HG03139 (cell line): ENCODE measurements at regions not wholly inside any gene's neighbourhood (a gene's known extent, or its start where the extent isn't known, plus 50 kb on each side); places are given as distances from the start of the nearest gene placed in this dataset.
"Not testable (repeated sequence)": the region's sequence is repeated elsewhere in the genome, so short reads cannot be mapped to it uniquely, and the experiment has no call there.

Experiments used
- ATAC-seq: cut with Tn5 transposase; IDR thresholded peaks from one replicate; pipeline ENCODE4 v1.9.1; 2021; ENCODE audit not compliant: unreplicated experiment

DNA sequence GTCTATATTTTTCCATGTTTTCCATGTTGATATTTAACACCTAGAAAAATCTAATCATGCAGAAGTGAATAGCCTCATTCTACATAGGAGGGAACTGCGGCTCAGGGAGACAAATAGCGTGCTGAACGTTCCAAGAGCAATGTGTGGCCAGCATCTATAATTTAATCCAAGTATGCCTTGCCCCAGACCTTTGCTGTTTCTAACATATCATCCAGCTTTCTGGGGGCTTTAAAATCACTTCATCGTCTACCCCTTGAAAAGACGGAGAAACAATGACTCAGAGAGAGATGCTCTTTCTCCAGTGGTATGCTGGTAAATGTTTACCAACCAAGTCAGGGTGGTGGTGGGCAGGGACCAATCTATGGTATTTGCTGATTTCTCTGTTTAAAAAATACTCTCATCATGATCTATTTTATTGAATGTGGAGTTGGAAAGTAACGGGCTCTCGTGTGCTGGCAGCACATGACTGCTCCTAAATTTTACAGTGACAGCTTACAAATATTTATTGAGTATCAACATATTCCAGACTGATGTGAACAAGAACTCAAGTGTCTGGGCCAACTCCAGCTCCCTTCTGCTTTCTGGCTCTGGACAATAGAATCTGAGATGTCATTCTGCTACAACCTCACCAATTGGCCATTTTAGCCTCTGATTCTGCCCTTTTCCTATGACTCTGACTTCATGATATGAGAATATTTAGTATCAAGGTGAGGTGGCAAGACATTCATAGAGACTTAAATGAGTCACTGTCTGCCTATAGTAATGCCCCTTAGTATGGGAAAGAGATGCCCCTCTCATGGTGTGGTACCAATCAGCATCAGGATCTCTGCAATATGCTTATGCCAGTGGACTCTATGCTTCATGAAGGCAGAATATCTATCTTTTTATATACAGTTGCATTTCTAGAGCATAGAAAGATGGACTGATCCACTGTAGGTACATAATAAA is 407.4 kb upstream of the TNC start:
- no peak for ATAC-seq

DNA sequence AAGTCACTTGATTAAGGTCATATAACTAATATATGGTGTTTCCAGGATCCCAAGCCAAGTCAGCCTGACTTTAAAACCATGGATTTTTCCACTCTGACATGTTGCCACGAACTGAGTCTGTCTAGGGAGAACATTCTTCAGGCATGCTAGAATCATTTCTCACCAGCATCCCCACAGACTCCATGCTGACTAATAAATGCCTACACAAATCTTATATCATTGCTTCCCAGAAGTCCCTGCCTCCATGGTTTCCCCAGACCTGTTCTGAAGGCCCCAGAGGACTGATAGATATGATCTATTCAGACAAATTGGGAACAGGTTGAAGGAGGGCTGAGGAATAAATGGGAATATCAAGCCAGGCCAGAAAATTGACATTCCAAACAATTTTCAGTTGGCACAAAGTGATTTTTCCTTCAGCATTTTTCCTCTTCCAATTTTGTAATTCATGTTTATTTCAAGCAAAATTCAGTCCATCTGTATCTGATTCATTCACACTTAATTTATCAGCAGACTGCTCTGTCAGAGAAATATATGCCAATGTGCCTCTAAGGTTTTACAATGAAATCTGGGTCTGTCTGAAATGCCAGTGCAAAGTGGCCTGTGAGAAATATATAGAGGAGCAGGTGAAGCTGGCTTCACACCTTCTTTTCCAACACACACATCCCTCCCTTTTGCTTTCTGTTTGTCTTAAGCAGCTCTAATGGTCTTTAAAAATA is 413.6 kb upstream of the TNC start:
- no peak for ATAC-seq

- ATAC-seq, result no peak
Observed at GRCh38 chr9:115533511-115533910, 415.6 kb upstream of the TNC start.

- ATAC-seq, result no peak
Observed at GRCh38 chr9:115540091-115540490, 422.1 kb upstream of the TNC start.

GRCh38 chr9:115543511-115543910 is 425.6 kb upstream of the TNC start:
- no peak for ATAC-seq

- ATAC-seq, result no peak
Observed at GRCh38 chr9:115548609-115549260, 430.8 kb upstream of the TNC start.

- no peak for ATAC-seq
Observed at GRCh38 chr9:115551396-115551795, 433.4 kb upstream of the TNC start.

DNA sequence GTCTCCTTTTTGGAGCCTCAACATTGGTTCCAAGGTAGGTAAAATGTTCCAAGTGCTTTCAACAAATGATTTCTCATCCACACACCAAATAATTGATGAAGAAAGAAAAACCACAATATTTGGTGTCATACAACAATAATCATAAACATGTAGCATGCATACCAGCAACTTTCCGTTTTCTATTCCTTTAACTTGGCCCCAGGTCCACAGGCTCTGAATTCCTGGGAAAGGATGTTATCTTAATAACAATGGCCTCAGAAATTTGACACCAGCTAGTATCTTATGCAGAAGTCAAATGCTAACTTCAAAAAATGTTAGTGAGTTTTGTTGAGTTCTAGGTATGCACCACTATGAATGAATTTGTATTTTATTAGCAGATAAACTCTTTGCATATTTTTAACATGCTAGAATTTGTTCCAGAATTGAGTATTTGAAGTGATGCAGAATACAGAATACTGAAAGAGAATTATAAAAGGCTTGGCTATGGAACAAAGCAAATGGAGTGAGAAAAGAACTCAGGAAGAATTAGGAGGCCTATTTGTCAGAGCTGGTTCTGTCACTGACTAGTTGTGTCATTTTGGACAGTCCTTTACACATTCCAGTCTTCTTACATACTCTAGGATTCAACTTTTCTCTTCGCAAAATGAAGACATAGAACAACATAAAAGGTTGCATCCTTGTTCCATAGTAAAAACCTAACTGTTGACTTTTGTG is 435.3 kb upstream of the TNC start:
- ATAC-seq, result no peak

DNA sequence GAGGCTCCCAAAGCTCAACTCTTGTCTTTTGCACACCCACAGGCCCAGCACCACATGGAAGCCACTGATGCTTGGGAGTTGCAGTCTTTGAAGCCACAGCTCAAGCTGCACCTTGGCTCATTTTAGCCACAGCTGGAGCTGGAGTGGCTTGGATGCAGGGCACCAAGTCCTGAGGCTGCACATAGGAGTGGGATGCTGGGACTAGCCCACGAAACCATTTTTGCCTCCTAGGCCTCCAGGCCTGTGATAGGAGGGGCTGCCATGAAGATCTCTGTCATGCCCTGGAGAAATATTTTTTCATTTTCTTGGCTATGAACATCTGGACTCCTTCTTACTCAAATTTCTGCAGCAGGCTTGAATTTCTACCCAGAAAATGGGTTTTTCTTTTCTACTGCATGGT is 438.5 kb upstream of the TNC start:
- ATAC-seq, result no peak

GRCh38 chr9:115575147-115575546 is 457.2 kb upstream of the TNC start:
- no peak for ATAC-seq

DNA sequence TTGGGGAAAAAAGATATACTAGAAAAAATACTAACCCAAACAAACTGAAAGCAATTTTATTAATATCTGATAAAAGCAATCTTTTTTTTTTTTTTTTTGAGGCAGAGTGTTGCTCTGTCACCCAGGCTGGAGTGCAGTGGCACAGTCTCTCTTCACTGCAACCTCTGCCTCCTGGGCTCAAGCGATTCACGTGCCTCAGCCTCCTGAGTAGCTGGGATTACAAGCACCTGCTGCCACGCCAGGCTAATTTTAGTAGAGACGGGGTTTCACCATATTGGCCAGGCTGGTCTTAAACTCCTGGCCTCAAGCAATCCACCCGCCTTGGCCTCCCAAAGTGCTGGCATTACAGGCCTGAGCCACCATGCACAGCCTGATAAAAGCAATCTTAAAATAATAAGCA is 467.5 kb upstream of the TNC start:
- not testable (repeated sequence) for ATAC-seq

GRCh38 chr9:115587310-115587709 is 469.4 kb upstream of the TNC start:
- ATAC-seq, result no peak

- ATAC-seq, result no peak
Observed at GRCh38 chr9:115590011-115590410, 472.1 kb upstream of the TNC start.

DNA sequence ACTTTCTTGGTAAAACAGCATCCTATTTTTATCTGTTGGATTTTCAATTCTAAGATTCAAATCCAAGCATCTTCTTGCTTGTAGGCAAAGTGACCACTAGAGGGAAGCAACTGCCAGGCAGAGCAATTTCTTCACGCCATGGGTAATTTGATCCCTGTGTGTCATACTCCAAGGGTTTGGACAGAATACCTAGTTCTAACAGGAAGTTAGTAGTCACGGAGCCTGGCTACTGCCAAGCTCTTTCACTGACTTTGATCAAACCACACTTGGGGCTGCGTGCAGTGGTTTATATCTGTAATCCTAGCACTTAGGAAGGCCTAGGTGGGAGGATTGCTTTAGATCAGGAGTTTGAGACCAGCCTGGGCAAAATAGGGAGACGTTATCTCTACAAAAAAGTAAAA is 473.6 kb upstream of the TNC start:
- ATAC-seq, result no peak

- ATAC-seq, result no peak
Observed at GRCh38 chr9:115593587-115594091, 475.7 kb upstream of the TNC start.

DNA sequence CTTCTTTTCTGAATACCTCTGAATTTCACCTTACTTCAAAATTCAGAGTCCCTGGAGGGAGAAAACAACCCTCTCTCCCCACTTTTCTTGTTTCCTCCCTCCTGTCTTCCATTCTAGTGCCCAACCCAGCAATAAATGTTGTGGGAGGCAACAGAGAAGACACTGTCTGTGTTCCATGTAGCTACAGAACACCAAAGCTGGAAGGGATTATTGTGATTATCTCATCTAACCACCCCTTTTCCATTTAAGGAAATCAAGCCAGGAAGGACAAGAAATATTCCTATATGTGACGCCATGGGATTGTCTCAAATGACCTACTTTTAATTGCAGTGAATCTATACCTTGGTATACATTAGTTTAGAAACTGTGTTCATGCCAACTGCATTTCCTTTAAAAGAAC is 476.6 kb upstream of the TNC start:
- no peak for ATAC-seq

DNA sequence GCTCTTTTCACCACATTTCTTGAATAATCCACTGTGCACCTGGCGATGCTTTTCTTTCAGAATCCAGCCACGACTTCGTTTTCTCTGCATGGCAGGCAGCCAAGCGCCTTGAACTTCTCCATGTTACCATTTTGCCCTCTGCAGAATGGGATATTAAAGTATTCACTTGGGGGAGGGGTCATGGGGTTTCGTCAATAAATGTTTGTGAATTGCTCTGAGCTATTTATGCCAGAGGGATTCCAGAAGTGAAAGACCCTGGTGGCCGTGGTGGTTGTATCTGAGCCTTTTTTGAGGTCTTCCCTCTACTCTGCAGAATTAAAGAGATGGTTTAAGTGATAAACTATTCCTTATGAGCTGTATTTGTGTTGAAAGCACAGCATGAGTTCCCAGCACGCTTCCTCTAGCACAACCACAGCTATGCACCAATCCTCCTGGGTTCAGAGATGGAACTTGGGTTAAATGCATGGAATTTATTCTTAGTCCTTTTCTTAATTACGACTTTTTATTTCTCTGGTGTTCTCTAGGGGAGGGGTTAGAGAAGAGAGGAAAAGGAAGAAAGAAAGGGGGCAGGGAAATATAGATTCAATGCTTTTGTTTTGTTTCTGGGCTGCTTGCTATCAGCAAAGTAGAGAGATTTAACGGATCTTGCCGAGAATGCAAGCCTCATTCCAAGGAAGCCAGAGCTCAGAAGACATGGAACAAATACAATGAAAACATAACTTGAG is 478.2 kb upstream of the TNC start:
- ATAC-seq, result no peak

GRCh38 chr9:115596746-115597080 is 478.8 kb upstream of the TNC start:
- ATAC-seq, result no peak

DNA sequence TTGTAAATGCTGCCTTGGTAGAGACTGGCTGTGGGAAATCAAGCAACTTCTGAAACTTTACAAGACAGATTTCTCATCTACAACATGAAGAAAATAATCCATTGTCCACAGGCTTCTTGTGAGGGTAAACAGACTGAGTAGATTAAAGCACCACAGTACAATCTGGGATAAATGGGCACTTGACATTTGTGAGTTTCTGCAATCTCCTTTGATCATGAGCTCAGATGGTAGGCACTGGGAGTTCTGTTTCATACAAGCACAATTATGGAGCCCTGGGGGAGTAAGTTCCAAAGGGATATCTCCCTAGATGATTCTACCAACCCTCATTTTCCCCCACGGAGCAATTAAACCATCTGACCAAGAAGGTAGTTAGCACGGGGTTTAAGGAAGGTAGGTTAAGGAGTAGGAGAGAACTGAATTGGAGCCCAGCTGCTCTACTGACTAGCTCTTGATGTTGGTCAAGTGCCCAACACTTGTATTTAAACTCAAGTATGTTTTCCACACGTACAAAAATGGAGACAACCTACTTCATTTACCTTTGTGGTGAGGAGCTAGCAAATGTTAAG is 479.5 kb upstream of the TNC start:
- ATAC-seq, result no peak

- no peak for ATAC-seq
Observed at GRCh38 chr9:115598751-115599150, 480.8 kb upstream of the TNC start.
